ENCODE measurements at regions not wholly inside any gene's neighbourhood (a gene's known extent, or its start where the extent isn't known, plus 50 kb on each side); places are given as distances from the start of the nearest gene placed in this dataset.

DNA sequence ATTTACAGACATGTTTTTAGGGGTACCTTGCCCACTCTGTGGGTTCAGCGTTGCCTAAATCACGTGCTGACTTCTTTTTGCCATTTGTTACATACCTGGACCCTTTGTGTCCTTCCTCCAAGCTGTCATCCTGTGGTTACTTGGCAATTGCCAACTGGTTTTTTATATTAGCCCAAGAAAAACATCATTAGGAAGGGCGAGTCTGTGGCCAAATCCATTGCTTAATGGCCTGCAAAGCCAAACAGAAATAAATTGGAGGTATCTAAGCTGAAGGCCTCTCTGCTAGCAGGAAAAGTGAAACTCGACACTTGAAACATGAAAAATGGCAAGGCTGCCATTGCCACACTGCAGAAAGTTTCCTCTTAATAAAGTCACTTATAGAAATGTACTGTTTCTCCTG, 190.4 kb downstream of the NUAK1 start:
- 74 to 88% methylated on average over 4 of the region's 4 CpGs for WGBS, 2 donors
- H3K36me3 ChIP-seq: no peaks in the 10 kb centered on the region
- TF ChIP-seq POLR2AphosphoS5 (IDR thresholded peaks at IDR 0.05): no peak
- TF ChIP-seq, protein P1, sequence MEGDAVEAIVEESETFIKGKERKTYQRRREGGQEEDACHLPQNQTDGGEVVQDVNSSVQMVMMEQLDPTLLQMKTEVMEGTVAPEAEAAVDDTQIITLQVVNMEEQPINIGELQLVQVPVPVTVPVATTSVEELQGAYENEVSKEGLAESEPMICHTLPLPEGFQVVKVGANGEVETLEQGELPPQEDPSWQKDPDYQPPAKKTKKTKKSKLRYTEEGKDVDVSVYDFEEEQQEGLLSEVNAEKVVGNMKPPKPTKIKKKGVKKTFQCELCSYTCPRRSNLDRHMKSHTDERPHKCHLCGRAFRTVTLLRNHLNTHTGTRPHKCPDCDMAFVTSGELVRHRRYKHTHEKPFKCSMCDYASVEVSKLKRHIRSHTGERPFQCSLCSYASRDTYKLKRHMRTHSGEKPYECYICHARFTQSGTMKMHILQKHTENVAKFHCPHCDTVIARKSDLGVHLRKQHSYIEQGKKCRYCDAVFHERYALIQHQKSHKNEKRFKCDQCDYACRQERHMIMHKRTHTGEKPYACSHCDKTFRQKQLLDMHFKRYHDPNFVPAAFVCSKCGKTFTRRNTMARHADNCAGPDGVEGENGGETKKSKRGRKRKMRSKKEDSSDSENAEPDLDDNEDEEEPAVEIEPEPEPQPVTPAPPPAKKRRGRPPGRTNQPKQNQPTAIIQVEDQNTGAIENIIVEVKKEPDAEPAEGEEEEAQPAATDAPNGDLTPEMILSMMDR (IDR thresholded peaks at IDR 0.05): no peak
- no peaks in the 10 kb centered on the region for H3K4me1 ChIP-seq
- no peak overlapping the region for H3K4me3 ChIP-seq
- H3K27me3 ChIP-seq: no peaks in the 10 kb centered on the region
- no peak overlapping the region for H3K27ac ChIP-seq
- ATAC-seq (ENCODE audit: low FRiP score in 2 of 2): no peak
- DNase-seq: no peak
- no peaks in the 10 kb centered on the region for H3K9me3 ChIP-seq

DNA sequence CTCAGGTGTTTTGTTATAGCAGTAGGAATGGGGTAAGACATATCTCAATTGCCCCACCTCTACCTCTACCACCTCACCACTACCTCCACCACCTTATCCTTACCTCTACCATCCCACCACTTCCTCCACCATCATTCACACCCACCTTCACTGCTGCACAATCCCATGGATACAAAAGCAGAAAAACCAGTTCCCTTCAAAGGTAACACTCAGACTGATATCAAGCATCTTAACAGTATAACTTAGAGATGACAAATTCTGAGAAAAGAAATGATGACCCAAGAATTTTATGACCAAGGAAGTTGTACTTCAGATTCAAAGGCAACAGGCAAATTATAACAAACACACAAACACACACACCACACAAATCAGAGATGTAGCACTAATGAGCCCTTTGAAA, 189.4 kb downstream of the NUAK1 start:
- ATAC-seq (ENCODE audit: low FRiP score in 2 of 2) (no peak), DNase-seq (no peak)
- H3K27ac ChIP-seq: no peak overlapping the region
- TF ChIP-seq EP300 (IDR thresholded peaks at IDR 0.05) (no peak), POLR2AphosphoS5 (IDR thresholded peaks at IDR 0.05) (no peak), POLR2A (IDR thresholded peaks at IDR 0.05) (no peak)
- TF ChIP-seq, protein P1 (IDR thresholded peaks at IDR 0.05): no peak
- H3K4me1 ChIP-seq: no peaks in the 10 kb centered on the region
- H3K36me3 ChIP-seq: no peaks in the 10 kb centered on the region
- no peaks in the 10 kb centered on the region for H3K9me3 ChIP-seq
- H3K27me3 ChIP-seq: no peaks in the 10 kb centered on the region
- H3K4me3 ChIP-seq: no peak overlapping the region

DNA sequence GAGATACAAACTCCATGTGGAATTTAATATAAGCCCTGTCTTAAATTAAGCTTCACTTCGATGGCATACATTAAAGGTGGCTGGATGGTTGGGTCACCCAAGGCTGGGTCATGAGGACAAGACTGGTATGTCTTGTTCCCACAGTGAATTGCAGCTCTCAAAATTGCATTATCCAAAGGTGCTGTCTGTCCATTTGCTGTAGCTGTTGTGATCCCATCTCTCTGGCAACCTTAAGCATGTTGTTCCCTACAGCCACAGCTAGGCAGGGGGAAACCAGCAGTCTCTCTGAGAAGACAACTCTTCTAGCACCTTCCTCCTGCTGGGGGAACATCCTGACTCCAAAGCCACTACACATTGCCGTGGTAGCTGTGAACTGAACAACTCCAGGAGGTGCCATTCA, 187.0 kb downstream of the NUAK1 start:
- Histone ChIP-seq H3K27me3 (no peaks in the 10 kb centered on the region), H3K4me3 (no peak overlapping the region), H3K4me1 (peaks cover 0 to 11% (median 0%) of the 10 kb centered on the region in 4 donors), H3K9me3 (no peaks in the 10 kb centered on the region), H3K27ac (no peak overlapping the region), H3K36me3 (no peaks in the 10 kb centered on the region)
- DNase-seq (no peak), ATAC-seq (ENCODE audit: low FRiP score in 2 of 2) (no peak)
- WGBS, 2 donors: 64% methylated on average over 2 of the region's 2 CpGs; no CpG with 5 or more reads in 1 of the 2 donors
- TF ChIP-seq EP300 (IDR thresholded peaks at IDR 0.05) (no peak), POLR2A (IDR thresholded peaks at IDR 0.05) (no peak), POLR2AphosphoS5 (IDR thresholded peaks at IDR 0.05) (no peak)
- TF ChIP-seq, protein P1 (IDR thresholded peaks at IDR 0.05): no peak

DNA sequence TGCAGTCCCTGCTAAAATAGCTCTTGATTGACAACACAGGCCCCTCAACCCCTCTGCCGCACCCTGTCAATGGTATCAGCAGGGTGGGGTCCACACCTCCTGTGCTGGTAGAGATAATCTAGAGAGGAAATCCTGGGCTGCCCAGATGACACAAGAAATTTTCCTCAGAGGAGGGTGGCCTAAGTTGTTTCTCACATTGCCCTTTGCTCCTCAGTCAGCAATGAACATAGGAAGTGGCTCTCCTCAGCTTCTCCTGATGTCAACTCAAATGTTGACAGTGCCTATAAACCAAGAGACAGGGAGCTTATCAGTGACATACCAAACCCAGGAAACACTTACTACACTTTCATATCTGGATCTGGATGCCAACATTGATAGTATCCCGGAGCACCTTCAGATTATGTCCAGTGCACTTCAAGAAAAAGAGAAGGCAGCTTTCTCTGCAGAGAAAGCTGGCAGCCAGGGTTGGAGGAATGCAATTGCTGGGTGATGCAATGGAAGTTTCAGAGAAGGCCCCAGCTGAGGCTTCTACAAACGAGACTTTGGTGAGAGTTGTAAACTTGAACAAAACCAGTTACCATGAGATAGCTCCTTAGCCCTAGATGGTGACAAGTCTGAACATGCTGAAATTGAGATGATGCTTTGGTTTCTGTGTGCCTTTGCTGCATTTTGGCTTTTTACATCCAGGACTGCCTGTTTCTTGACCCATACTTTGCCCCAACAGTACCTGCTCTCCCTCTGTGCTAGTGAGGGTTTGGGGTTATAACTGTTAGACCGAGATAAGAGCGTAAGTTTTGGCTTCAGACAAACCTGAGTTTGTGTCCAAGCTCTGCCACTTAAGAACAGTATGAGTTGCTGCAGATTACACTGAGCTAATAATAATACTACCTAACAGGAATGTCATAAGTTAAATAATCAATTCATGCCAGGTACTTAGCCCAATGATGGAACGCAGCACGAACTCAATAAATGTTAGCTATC, 183.5 kb downstream of the NUAK1 start:
- DNase-seq (no peak), ATAC-seq (ENCODE audit: low FRiP score in 2 of 2) (no peak)
- TF ChIP-seq EP300 (IDR thresholded peaks at IDR 0.05): no peak
- Histone ChIP-seq H3K4me3 (no peak overlapping the region), H3K27ac (no peak overlapping the region), H3K4me1 (peaks cover 0 to 11% (median under 1%) of the 10 kb centered on the region in 4 donors), H3K27me3 (no peaks in the 10 kb centered on the region), H3K9me3 (no peaks in the 10 kb centered on the region), H3K36me3 (no peaks in the 10 kb centered on the region)
- 50 to 74% methylated on average over 6 to 7 of the region's 7 CpGs for WGBS, 2 donors

DNA sequence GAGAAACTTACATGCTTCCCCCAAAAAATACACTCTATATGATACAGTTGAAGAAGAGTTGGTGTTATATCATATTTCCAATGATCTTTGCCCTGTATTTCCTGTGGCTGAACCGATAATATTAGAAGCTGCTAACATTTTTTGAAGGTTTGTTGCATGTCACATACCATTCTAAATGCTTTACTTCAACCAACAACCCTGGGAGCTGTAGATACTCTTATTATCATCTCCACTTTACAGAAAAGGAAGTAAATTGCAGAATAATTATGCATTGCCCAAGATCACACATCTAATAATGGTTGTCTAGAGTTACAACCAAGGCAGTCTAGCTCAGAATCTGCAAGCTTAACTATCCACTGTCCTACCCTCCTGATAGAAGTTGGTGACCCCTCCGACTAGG, 182.8 kb downstream of the NUAK1 start:
- Histone ChIP-seq H3K9me3 (no peaks in the 10 kb centered on the region), H3K27me3 (no peaks in the 10 kb centered on the region), H3K36me3 (no peaks in the 10 kb centered on the region), H3K27ac (no peak overlapping the region), H3K4me1 (peaks cover 0 to 11% (median 2%) of the 10 kb centered on the region in 4 donors), H3K4me3 (no peak overlapping the region)
- no peak for ATAC-seq (ENCODE audit: low FRiP score in 2 of 2)
- 65 to 82% methylated on average over 2 of the region's 2 CpGs for WGBS, 2 donors
- TF ChIP-seq, protein P1 (IDR thresholded peaks at IDR 0.05): no peak
- TF ChIP-seq EP300 (IDR thresholded peaks at IDR 0.05) (no peak), POLR2AphosphoS5 (IDR thresholded peaks at IDR 0.05) (no peak), POLR2A (IDR thresholded peaks at IDR 0.05) (no peak)
- no peak for DNase-seq

Measured in upper lobe of left lung (tissue), 6 donors.